ENCODE measurements at regions not wholly inside any gene's neighbourhood (a gene's known extent, or its start where the extent isn't known, plus 50 kb on each side); places are given as distances from the start of the nearest gene placed in this dataset.

GRCh38 chr10:43964486-43964885 is 315.8 kb upstream of the ZNF32 start:
- no TSS peak for BruUV-seq (replicated peaks)
- POLR2A ChIA-PET: no interaction called here
- H3K27me3 ChIP-seq (ENCODE audit: insufficient read depth, low read length): peaks cover 28% of the 10 kb centered on the region

More at GRCh38 chr10:43964486-43964885, 315.8 kb upstream of the ZNF32 start:
- DNase-seq (ENCODE audit: low read depth, low spot score): no peak
- ATAC-seq: no peak
- CTCF ChIA-PET: no interaction called here
- intact Hi-C loops (cut with micrococcal nuclease): no loop called here
- no peaks in the 10 kb centered on the region for H3K9me2 ChIP-seq (ENCODE audit: insufficient read depth)
- TF ChIP-seq ZBTB33 (IDR thresholded peaks at IDR 0.05; ENCODE audit: extremely low read depth, insufficient replicate concordance, low read length): no peak
- no peak for TF ChIP-seq FOSL1 (IDR thresholded peaks at IDR 0.05; ENCODE audit: low read depth)
- no peak for TF ChIP-seq JUND (IDR thresholded peaks at IDR 0.05)
- no peak for TF ChIP-seq RAD21 (IDR thresholded peaks at IDR 0.05; ENCODE audit: low read depth)
- no peak for TF ChIP-seq CEBPB (IDR thresholded peaks at IDR 0.05; ENCODE audit: low read depth)
- TF ChIP-seq POLR2A (IDR thresholded peaks at IDR 0.05; ENCODE audit: borderline replicate concordance, extremely low read depth, insufficient read depth, insufficient read length): no peak
- no peak for TF ChIP-seq SRF (IDR thresholded peaks at IDR 0.05; ENCODE audit: low read depth)
- TF ChIP-seq ELF1 (IDR thresholded peaks at IDR 0.05; ENCODE audit: borderline replicate concordance, low read depth): no peak
- TF ChIP-seq TCF7L2 (IDR thresholded peaks at IDR 0.05; ENCODE audit: borderline replicate concordance, extremely low read depth, insufficient read depth, insufficient read length): no peak
- no peak for TF ChIP-seq YY1 (IDR thresholded peaks at IDR 0.05; ENCODE audit: extremely low read depth, insufficient replicate concordance, low read depth, low read length)
- no peak for TF ChIP-seq CTCF (IDR thresholded peaks at IDR 0.05 in 2 of 3, conservative IDR thresholded peaks at IDR 0.05 in 1 of 3; ENCODE audit: borderline replicate concordance in 1 of 3, insufficient read depth in 1 of 3, low read depth in 2 of 3, low read length in 2 of 3)
- TF ChIP-seq ATF3 (IDR thresholded peaks at IDR 0.05): no peak
- TF ChIP-seq, protein P1, sequence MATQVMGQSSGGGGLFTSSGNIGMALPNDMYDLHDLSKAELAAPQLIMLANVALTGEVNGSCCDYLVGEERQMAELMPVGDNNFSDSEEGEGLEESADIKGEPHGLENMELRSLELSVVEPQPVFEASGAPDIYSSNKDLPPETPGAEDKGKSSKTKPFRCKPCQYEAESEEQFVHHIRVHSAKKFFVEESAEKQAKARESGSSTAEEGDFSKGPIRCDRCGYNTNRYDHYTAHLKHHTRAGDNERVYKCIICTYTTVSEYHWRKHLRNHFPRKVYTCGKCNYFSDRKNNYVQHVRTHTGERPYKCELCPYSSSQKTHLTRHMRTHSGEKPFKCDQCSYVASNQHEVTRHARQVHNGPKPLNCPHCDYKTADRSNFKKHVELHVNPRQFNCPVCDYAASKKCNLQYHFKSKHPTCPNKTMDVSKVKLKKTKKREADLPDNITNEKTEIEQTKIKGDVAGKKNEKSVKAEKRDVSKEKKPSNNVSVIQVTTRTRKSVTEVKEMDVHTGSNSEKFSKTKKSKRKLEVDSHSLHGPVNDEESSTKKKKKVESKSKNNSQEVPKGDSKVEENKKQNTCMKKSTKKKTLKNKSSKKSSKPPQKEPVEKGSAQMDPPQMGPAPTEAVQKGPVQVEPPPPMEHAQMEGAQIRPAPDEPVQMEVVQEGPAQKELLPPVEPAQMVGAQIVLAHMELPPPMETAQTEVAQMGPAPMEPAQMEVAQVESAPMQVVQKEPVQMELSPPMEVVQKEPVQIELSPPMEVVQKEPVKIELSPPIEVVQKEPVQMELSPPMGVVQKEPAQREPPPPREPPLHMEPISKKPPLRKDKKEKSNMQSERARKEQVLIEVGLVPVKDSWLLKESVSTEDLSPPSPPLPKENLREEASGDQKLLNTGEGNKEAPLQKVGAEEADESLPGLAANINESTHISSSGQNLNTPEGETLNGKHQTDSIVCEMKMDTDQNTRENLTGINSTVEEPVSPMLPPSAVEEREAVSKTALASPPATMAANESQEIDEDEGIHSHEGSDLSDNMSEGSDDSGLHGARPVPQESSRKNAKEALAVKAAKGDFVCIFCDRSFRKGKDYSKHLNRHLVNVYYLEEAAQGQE (IDR thresholded peaks at IDR 0.05; ENCODE audit: low read depth): no peak
- no peak for TF ChIP-seq ZFX (IDR thresholded peaks at IDR 0.05)
- no peak for TF ChIP-seq MAX (IDR thresholded peaks at IDR 0.05)
- no peak for TF ChIP-seq EZH2phosphoT487 (IDR thresholded peaks at IDR 0.05; ENCODE audit: borderline replicate concordance)
- no peak for TF ChIP-seq SIN3A (IDR thresholded peaks at IDR 0.05; ENCODE audit: low read depth)
- no peak overlapping the region for H3K4me2 ChIP-seq (ENCODE audit: low read length)
- no peaks in the 10 kb centered on the region for H3K9me3 ChIP-seq (ENCODE audit: control insufficient read depth in 1 of 2, insufficient read depth in 1 of 2, low read depth in 1 of 2, low read length in 2 of 2)
- H3K4me3 ChIP-seq (replicated peaks in 1 of 2; ENCODE audit: low read depth in 1 of 2, low read length in 2 of 2): no peak overlapping the region
- H3K4me1 ChIP-seq (ENCODE audit: control insufficient read depth in 1 of 2, insufficient read depth in 2 of 2, low read length in 2 of 2): no peaks in the 10 kb centered on the region
- no peak overlapping the region for H3K27ac ChIP-seq (ENCODE audit: low read depth, low read length)
- H2AFZ ChIP-seq (ENCODE audit: low read depth, low read length, poor library complexity, severe bottlenecking): no peak overlapping the region
- H4K20me1 ChIP-seq (ENCODE audit: insufficient read depth): no peaks in the 10 kb centered on the region
- no peak overlapping the region for H3K9ac ChIP-seq (ENCODE audit: low read length)
- no peaks in the 10 kb centered on the region for H3K36me3 ChIP-seq (ENCODE audit: control insufficient read depth in 1 of 2, insufficient read depth in 2 of 2, low read length in 2 of 2)
- RAD21 ChIA-PET (ENCODE audit: low non-redundant PET in 1 of 2, low total read pairs in 2 of 2, uncharacterized antibody in 2 of 2, unreplicated experiment in 2 of 2): no interaction called here
- H3K79me2 ChIP-seq (ENCODE audit: insufficient read depth, low read length): no peaks in the 10 kb centered on the region

Data from HCT116 (cell line).